ENCODE measurements at regions not wholly inside any gene's neighbourhood (a gene's known extent, or its start where the extent isn't known, plus 50 kb on each side); places are given as distances from the start of the nearest gene placed in this dataset.
"Not testable (repeated sequence)": the region's sequence is repeated elsewhere in the genome, so short reads cannot be mapped to it uniquely, and the experiment has no call there.

DNA sequence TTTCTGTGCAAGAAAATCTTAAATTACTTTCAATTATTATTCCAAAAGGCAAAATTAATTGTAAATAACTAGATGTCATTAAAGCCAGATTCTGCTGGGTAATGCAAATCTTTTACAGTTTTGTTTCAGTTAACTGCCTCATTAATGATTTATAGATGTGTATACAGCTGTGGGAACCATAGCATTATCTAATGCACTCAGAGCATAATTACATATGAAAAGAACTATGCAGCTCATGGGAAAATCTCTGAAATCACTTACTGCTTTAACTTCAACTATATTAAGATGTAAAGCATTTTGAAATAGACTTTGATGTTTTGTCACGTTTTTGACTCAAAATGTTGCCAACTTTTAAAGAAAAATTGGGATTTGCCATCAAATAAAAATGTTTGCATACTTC, 630.3 kb upstream of the KLHL4 start:
- no peak for DNase-seq (ENCODE audit: low read depth in 2 of 2)

DNA sequence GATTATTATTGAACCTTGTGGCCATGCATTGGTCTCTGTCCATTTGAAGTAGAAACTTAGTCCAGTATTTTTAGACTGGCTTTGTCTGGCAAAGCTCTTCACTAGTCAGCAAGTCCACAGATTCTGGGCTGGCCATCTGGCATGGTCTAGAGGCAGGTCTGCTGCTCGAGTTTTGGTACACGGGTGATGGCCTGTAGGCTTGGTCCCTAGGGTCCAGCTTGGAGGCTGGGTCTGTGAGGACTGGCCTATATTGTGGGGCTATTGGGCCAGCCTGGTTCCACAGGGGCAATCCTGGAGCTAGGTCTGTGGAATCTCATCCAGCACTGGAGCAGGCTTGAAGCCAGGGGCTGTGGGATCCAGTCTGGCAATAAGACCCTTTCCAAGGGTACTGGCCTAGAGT, 607.6 kb upstream of the KLHL4 start:
- DNase-seq (ENCODE audit: low read depth in 2 of 2) = no peak

GRCh38 chrX:86910602-86911311, 606.8 kb upstream of the KLHL4 start:
- no peak for DNase-seq (ENCODE audit: low read depth in 2 of 2)

DNA sequence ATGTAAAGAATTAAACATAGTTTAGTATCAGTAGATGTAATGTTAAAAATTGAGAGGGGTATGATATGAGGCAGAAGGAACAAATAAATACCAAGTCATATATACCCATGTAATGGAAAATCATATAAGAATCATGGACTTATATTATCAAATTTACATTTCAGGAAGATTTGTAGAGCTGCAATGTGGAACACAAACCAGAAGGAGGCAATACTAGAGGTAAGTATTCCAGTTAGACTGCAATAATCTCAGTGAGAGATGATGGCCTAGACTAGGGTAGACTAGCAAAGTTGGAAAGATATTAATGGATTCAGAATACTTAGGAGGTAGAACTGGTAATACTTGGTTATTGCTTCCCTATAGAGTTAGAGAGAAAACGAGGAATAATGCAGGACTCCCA, 603.0 kb upstream of the KLHL4 start:
- DNase-seq (ENCODE audit: low read depth in 2 of 2) = no peak

DNA sequence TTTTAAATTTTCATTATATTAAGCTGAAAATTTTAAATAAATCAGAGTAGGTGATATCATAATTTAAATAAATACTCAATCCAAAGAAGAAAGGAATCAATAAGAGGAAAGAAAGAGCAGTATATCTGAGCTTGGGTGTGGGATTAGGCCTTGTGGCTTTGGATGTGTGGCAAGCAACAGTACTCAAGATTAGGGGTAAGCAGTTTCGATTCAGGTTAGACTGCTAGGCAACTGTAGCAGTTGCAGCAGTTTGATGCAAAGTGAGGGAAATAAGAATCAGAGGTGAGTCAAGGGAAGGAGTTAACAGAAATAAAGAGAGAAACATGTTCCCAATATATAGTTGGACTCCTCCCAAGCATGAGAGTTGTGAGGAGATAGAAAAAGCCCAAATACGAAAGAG, 599.6 kb upstream of the KLHL4 start:
- no peak for DNase-seq (ENCODE audit: low read depth in 2 of 2)

DNA sequence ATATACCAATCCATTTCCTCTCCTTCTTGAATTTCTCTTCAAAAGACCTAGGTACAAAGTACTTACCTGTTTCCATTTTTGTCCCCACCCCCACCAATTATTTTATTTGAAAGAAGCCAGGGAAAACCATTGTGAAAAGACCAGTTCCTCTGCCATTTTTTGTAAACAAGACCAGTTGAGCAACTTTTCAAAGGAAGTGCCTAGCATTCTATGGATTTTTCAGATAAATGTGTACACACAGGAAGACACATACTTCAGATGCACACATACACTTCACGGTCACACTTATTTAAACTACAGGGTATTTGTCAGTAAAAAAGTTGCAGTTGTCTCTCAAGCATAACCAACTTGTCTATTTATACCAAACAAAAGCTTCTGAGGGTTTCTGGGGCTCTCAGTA, 587.2 kb upstream of the KLHL4 start:
- no peak for DNase-seq (ENCODE audit: low read depth in 2 of 2)

DNA sequence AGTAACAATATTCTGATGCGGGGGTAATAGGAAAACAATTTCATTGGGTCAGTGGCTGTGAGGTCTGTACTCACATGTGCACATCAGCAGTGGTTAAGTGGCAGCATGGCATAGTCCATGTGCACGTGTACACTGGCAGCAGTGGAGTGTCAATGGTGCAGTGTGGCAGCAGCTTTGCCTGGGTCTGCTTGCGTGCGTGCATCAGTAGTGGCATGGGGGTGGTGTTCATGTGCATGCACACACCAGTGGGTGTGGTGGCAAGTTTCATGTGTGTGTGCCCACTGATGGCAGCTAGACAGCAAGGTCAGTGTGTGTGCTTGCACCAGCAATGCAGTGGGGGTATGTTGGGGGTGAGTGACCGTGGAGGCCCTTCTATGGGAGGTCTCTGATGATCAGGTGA, 581.6 kb upstream of the KLHL4 start:
- no peak for DNase-seq (ENCODE audit: low read depth in 2 of 2)

GRCh38 chrX:86946569-86946968, 571.0 kb upstream of the KLHL4 start:
- DNase-seq (ENCODE audit: low read depth in 2 of 2) = peak; percentile 9 to 26

GRCh38 chrX:86964321-86964720, 553.3 kb upstream of the KLHL4 start:
- DNase-seq (ENCODE audit: low read depth in 2 of 2) = no peak

- no peak for DNase-seq (ENCODE audit: low read depth in 2 of 2)
Measured at GRCh38 chrX:86981326-86981879, 536.2 kb upstream of the KLHL4 start.

DNA sequence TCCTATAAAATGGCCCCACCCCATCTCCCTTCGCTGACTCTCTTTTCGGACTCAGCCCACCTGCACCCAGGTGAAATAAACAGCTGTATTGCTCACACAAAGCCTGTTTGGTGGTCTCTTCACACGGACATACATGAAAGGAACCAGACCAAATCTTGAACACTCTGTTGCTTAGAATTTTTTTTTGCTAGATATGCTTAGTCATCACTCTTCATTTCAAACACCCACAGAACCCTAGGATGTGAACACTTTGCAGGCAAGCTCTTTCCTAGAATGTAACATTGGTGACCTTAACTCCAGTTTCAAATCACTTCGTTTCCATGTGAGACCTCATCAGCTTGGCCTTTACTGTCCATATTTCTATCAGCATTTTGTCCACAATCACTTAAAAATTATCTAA, 530.3 kb upstream of the KLHL4 start:
- not testable (repeated sequence) for DNase-seq (ENCODE audit: low read depth in 2 of 2)

DNA sequence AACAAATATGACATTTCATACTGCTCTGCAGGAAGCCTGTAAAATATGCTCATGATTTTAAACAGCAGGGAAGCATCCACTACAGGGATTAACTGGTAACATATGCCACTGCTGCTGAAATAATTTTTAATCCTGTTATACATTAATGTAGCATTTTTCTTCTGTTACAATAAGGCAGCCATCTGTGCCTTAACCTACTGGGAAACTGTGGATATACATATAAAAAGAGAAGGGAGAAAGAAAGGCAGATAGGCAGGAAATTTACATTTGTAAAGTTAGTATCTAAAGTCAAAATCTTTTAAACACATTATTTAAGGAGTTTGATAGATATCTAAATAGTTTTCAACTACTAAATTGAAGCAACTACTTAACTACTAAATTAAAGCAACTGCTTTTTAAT, 514.6 kb upstream of the KLHL4 start:
- no peak for DNase-seq (ENCODE audit: low read depth in 2 of 2)

- DNase-seq (ENCODE audit: low read depth in 2 of 2) = no peak
Measured at GRCh38 chrX:87005183-87005582, 512.4 kb upstream of the KLHL4 start.

- no peak for DNase-seq (ENCODE audit: low read depth in 2 of 2)
Measured at GRCh38 chrX:87005885-87006284, 511.7 kb upstream of the KLHL4 start.

- no peak for DNase-seq (ENCODE audit: low read depth in 2 of 2)
Measured at GRCh38 chrX:87006561-87006960, 511.0 kb upstream of the KLHL4 start.

DNA sequence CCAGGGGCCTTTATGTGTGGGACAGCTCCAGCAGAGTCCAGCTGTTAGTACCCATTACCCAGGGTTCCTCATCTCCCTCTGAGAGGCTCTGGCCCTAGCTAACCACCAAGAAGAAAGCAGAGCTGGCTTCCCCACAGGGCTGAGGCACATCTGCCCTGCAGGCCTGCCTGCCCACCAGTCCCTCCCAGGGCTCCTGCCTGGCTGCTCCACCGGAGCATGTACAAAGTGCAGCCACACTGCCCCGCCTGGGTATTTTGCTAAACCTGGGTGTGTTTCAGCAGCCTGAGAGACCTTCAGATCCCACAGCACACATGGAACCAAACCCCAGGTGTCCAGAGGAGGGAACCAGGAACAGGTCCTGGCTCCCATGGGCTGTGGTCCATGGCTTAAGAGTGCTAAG, 500.4 kb upstream of the KLHL4 start:
- DNase-seq (ENCODE audit: low read depth in 2 of 2) = no peak

DNA sequence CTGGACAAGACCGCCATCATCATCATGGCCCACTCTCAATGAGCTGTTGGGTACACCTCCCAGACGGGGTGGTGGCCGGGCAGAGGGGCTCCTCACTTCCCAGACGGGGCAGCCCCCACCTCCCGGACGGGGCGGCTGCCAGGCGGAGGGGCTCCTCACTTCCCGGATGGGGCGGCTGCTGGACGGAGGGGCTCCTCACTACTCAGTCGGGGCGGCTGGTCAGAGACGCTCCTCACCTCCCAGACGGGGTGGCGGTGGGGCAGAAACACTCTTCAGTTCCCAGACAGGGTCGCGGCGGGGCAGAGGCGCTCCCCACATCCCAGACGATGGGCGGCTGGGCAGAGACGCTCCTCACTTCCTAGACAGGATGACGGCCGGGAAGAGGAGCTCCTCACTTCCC, 484.5 kb upstream of the KLHL4 start:
- DNase-seq (ENCODE audit: low read depth in 2 of 2) = not testable (repeated sequence)

DNA sequence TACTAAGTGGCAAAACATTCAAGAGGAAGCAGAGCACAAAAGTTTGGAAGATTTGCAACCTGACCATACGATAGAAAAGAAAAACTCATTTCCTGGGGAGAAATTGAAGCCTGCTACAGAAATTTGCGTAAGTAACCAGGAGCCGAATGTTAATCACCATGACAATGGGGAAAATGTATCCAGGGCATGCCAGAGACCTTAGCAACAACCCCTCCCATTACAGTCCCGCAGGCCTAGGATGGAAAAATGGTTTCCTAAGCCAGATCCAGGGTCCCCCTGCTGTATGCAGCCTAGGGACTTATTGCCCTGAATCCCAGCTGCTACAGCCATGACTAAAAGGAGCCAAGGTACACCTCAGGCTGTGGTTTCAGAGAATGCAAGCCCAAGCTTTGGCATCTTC, 472.2 kb upstream of the KLHL4 start:
- DNase-seq (ENCODE audit: low read depth in 2 of 2) = no peak

DNA sequence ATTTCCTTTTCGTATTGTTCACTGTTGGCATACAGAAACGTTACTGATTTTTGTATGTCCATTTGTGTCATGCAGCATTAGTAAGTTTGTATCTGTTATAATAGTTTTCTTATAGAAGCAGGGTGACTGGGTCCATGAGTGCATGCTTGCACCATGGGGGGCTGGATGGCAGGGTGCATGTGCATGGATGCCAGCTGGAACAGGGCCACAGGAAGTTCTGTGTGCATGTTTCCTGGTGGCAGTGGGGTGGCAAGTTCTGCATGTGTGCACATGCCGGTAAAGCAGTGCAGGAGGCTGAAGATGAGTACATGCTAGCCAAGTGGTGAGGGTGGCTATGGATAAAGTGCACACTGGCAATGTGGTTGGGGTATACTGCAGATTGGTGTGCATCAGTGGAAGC, 468.0 kb upstream of the KLHL4 start:
- DNase-seq (ENCODE audit: low read depth in 2 of 2) = no peak

DNA sequence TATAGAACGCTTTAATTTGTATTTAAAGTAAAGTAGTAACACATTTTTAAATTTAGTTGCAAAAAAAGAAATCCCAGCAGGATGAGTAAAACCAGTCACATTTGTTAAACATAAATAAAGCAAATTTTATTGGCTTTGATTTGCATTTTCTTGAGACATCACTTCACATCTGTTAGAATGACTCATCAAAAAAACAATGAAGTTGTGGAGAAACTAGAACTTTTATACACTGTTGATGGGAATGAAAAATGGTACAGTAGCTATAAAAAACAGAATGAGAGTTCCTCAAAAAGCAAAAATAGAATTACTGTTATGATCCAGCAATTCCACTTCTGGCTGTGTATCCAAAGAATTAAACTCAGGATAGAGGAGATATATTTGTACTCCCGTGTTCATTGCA, 454.0 kb upstream of the KLHL4 start:
- DNase-seq (ENCODE audit: low read depth in 2 of 2) = no peak

GRCh38 chrX:87064502-87064901, 453.1 kb upstream of the KLHL4 start:
- DNase-seq (ENCODE audit: low read depth in 2 of 2) = no peak

DNA sequence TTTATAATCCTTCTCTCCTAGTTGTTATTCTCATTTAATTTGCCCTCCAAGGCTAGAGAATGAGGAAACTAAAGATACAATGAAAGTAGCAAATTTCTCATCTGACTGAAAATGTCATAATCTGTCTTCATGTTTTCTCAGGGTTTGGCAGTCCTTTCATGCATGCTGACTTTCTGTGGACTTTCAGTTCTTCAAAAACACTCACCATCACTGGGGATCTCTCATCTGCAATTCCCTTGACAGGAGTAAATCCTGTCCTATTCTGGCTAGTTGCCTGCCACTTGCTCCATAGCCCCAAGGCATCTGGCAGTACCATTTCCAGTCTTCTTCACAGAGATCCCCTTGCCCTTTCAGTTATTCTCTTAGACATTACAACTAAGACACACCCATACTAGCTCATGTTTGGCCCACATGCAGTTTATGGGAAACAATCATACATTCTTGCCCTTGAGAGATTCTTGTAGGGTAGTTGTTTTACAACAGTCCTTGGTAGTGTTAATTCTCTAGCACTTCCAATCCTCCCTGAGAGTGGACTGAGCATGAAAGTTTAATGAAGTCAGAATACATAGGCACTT, 449.7 kb upstream of the KLHL4 start:
- DNase-seq (ENCODE audit: low read depth in 2 of 2) = no peak

GRCh38 chrX:87078231-87078630, 439.4 kb upstream of the KLHL4 start:
- no peak for DNase-seq (ENCODE audit: low read depth in 2 of 2)

Measured in dermis microvascular lymphatic vessel endothelial cell (primary cell).